ENCODE measurements at regions not wholly inside any gene's neighbourhood (a gene's known extent, or its start where the extent isn't known, plus 50 kb on each side); places are given as distances from the start of the nearest gene placed in this dataset. TPM values are rescaled to one million over a fixed set of nuclear protein-coding genes. Genes with fewer than 3 reads are reported as not detected.
A peak's percentile ranks its signal among the peaks of the same experiment; 100 is the strongest.

- H3K9me1 ChIP-seq (ENCODE audit: control insufficient read depth, insufficient read depth, low read length) = no peaks in the 10 kb centered on the region
- no peak overlapping the region for H3K4me2 ChIP-seq (ENCODE audit: insufficient read depth, low read length)
- no peak overlapping the region for H2AFZ ChIP-seq (ENCODE audit: low read depth, low read length)
- H3K36me3 ChIP-seq (ENCODE audit: control insufficient read depth, insufficient read depth, low read length) = no peaks in the 10 kb centered on the region
- no peaks in the 10 kb centered on the region for H3K79me2 ChIP-seq (ENCODE audit: control insufficient read depth, insufficient read depth, low read length)
- FAIRE-seq (no peak), DNase-seq (ENCODE audit: extremely low read depth in 1 of 4, low spot score in 3 of 4) (no peak), ATAC-seq (no peak)
- CTCF ChIA-PET (ENCODE audit: low intra/inter-chr PET ratio) = no interaction called here
- no peak overlapping the region for H3K27ac ChIP-seq (ENCODE audit: extremely low read depth, low read depth, low read length)
- H3K4me3 ChIP-seq = no peak overlapping the region
- peaks cover 0 to 10% of the 10 kb centered on the region in 2 experiments; a peak in 2 of 5 replicates for H3K27me3 ChIP-seq (ENCODE audit: control insufficient read depth in 2 of 2, insufficient read depth in 2 of 2, low read length in 2 of 2)
- in situ Hi-C loops (cut with MboI) = no loop called here
- TF ChIP-seq CBFA2T3 (IDR thresholded peaks at IDR 0.05) (peak; percentile 13; the same call in 1 of the 2 replicates), NFRKB (IDR thresholded peaks at IDR 0.05; ENCODE audit: low read depth) (no peak)
- intact Hi-C loops (cut with micrococcal nuclease) = no loop called here
- no peaks in the 10 kb centered on the region for H4K20me1 ChIP-seq (replicated peaks; ENCODE audit: control insufficient read depth, insufficient read depth, low read length)
- no peaks in the 10 kb centered on the region for H3K4me1 ChIP-seq (replicated peaks in 1 of 2; ENCODE audit: control insufficient read depth in 2 of 2, insufficient read depth in 2 of 2, low read length in 2 of 2)
- H3K9me3 ChIP-seq (replicated peaks; ENCODE audit: control insufficient read depth, insufficient read depth, low read depth, low read length) = no peaks in the 10 kb centered on the region
- POLR2A ChIA-PET = interaction anchor here (0.6 kb wide), 1 partner anchor 32 kb away, joined by 4 read pairs; no protein-coding TSS in a partner anchor
- BruUV-seq (replicated peaks) = no TSS peak
- WGBS (ENCODE audit: insufficient coverage, low coverage, missing lambda C conversion rate) = 0% methylated on average over 1 of the region's 1 CpG
- H3K9ac ChIP-seq (ENCODE audit: insufficient read depth in 1 of 2, low read depth in 2 of 2, low read length in 2 of 2) = no peak overlapping the region
Measured at GRCh38 chr12:25307818-25308217, 57.1 kb upstream of the KRAS start.

GRCh38 chr12:25301798-25302197, 51.1 kb upstream of the KRAS start:
- ChIA-PET CTCF (ENCODE audit: low intra/inter-chr PET ratio) (no interaction called here), POLR2A (interaction anchor here (0.7 to 1.2 kb wide), 2 partner anchors 19 to 381 kb away, joined by 3 read pairs; no protein-coding TSS in a partner anchor)
- H2AFZ ChIP-seq (ENCODE audit: low read depth, low read length) = no peak overlapping the region

More at GRCh38 chr12:25301798-25302197, 51.1 kb upstream of the KRAS start:
- ATAC-seq (no peak), FAIRE-seq (no peak), DNase-seq (ENCODE audit: extremely low read depth in 1 of 4, low spot score in 3 of 4) (no peak)
- Histone ChIP-seq H4K20me1 (replicated peaks; ENCODE audit: control insufficient read depth, insufficient read depth, low read length) (no peaks in the 10 kb centered on the region), H3K4me2 (ENCODE audit: insufficient read depth, low read length) (no peak overlapping the region), H3K4me3 (no peak overlapping the region), H3K36me3 (ENCODE audit: control insufficient read depth, insufficient read depth, low read length) (no peaks in the 10 kb centered on the region), H3K9me3 (replicated peaks; ENCODE audit: control insufficient read depth, insufficient read depth, low read depth, low read length) (no peaks in the 10 kb centered on the region), H3K9me1 (ENCODE audit: control insufficient read depth, insufficient read depth, low read length) (no peaks in the 10 kb centered on the region), H3K9ac (ENCODE audit: insufficient read depth in 1 of 2, low read depth in 2 of 2, low read length in 2 of 2) (no peak overlapping the region), H3K4me1 (replicated peaks in 1 of 2; ENCODE audit: control insufficient read depth in 2 of 2, insufficient read depth in 2 of 2, low read length in 2 of 2) (no peaks in the 10 kb centered on the region), H3K79me2 (ENCODE audit: control insufficient read depth, insufficient read depth, low read length) (no peaks in the 10 kb centered on the region), H3K27me3 (ENCODE audit: control insufficient read depth in 2 of 2, insufficient read depth in 2 of 2, low read length in 2 of 2) (peaks cover 2 to 14% of the 10 kb centered on the region in 2 experiments; a peak in 4 of 5 replicates), H3K27ac (ENCODE audit: extremely low read depth, low read depth, low read length) (no peak overlapping the region)
- in situ Hi-C loops (cut with MboI) = no loop called here
- 3% methylated on average over 3 of the region's 3 CpGs for WGBS (ENCODE audit: insufficient coverage, low coverage, missing lambda C conversion rate)
- BruUV-seq (replicated peaks) = no TSS peak
- no peak for TF ChIP-seq NR2F6 (CRISPR knock-in tag; IDR thresholded peaks at IDR 0.05)
- peak; percentile 38; the same call in 1 of the 2 replicates for TF ChIP-seq CEBPB (tag; IDR thresholded peaks at IDR 0.05)
- TF ChIP-seq NCOA1 (IDR thresholded peaks at IDR 0.05; ENCODE audit: low read depth) = no peak
- no peak for TF ChIP-seq ZNF311 (CRISPR knock-in tag; IDR thresholded peaks at IDR 0.05)
- intact Hi-C loops (cut with micrococcal nuclease) = no loop called here

Small RNAs in the stretch of these regions (small RNA-seq; reads per million reads assigned to genes)
- gene AC092451.1 = not detected
- gene RNU4-67P = not detected
